Gastrocnemius medialis (tissue), 4 donors: ENCODE measurements at regions not wholly inside any gene's neighbourhood (a gene's known extent, or its start where the extent isn't known, plus 50 kb on each side); places are given as distances from the start of the nearest gene placed in this dataset.

Source experiments
- POLR2A ChIP-seq, 2 donors: fragments of 450-650 bp; IDR thresholded peaks; one replicate each; pipeline ENCODE4 v1.6.1; 2017; ENCODE audit warnings: antibody characterized with exemption in 2 of 2, mild to moderate bottlenecking in 2 of 2, moderate library complexity in 2 of 2
- TF ChIP-seq, protein P1 (sequence below), 5 experiments: fragments of 450-650 bp in 3 of 5; fragments of 200-600 bp in 2 of 5; sonication (generic) in 2 of 5; IDR thresholded peaks in 4 of 5; conservative IDR thresholded peaks in 1 of 5; 1 replicate in 4 of 5; 2 replicates in 1 of 5; pipeline ENCODE4 v1.5.1; 2016 to 2019; ENCODE audit warnings: antibody characterized with exemption in 5 of 5, mild to moderate bottlenecking in 3 of 5, moderate library complexity in 3 of 5

DNA sequence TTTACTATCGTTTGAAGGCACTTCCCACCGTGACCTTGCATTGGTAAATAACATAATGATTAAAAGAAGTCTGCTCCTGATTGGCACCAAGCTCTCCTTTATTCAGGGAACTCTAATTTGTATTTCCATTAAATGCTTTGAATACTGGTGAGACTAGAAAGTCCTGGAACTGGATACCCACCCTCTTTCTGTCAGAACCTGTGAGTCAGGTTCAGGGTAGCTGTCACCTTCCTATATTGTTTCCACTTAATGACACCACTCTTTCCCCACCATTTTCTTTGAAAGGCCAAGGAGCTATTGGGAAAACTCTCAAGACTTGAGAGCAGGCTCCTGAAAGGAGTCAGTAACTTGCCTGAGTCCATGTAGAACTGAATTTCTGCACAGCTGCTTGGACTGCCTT lies 55.9 kb upstream of the RASSF6 start:
- TF ChIP-seq, protein P1, sequence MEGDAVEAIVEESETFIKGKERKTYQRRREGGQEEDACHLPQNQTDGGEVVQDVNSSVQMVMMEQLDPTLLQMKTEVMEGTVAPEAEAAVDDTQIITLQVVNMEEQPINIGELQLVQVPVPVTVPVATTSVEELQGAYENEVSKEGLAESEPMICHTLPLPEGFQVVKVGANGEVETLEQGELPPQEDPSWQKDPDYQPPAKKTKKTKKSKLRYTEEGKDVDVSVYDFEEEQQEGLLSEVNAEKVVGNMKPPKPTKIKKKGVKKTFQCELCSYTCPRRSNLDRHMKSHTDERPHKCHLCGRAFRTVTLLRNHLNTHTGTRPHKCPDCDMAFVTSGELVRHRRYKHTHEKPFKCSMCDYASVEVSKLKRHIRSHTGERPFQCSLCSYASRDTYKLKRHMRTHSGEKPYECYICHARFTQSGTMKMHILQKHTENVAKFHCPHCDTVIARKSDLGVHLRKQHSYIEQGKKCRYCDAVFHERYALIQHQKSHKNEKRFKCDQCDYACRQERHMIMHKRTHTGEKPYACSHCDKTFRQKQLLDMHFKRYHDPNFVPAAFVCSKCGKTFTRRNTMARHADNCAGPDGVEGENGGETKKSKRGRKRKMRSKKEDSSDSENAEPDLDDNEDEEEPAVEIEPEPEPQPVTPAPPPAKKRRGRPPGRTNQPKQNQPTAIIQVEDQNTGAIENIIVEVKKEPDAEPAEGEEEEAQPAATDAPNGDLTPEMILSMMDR (IDR thresholded peaks at IDR 0.05 in 4 of 5, conservative IDR thresholded peaks at IDR 0.05 in 1 of 5), result no peak
- no peak for TF ChIP-seq POLR2A (IDR thresholded peaks at IDR 0.05)
